ENCODE measurements at regions not wholly inside any gene's neighbourhood (a gene's known extent, or its start where the extent isn't known, plus 50 kb on each side); places are given as distances from the start of the nearest gene placed in this dataset.
"Not testable (repeated sequence)": the region's sequence is repeated elsewhere in the genome, so short reads cannot be mapped to it uniquely, and the experiment has no call there.

- not testable (repeated sequence) for TF ChIP-seq L3MBTL2 (conservative IDR thresholded peaks at IDR 0.05); ZNF384 (IDR thresholded peaks at IDR 0.05)
These were observed 116.5 kb upstream of the NEIL3 start for GRCh38 chr4:177193024-177193715.

Data from HEK293T (cell line).